ENCODE measurements at regions not wholly inside any gene's neighbourhood (a gene's known extent, or its start where the extent isn't known, plus 50 kb on each side); places are given as distances from the start of the nearest gene placed in this dataset.

DNA sequence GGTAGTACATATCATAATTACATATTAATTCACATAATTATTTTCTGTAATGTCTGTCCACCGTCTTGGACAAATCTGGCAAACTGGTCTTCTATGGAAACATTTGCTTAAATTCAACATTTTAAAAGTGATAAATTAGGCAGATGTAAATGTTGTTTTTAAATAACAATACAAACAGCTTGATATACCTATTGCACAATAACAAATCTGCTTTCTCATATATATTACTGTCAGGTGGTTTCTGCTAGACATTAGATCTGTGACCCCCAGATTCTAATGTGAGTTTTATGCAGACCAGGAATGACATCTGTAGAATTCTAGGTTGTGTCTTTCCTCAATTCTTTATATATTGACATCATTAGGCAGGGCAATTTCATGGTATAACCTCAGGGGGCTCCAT is 173.3 kb downstream of the CCDC59 start:
- Histone ChIP-seq H4K20me1 (ENCODE audit: insufficient read depth) (no peaks in the 10 kb centered on the region), H3K9me2 (no peaks in the 10 kb centered on the region), H2AFZ (ENCODE audit: low read depth) (no peak overlapping the region), H3K4me3 (ENCODE audit: low read depth in 2 of 2, low read length in 1 of 2) (no peak overlapping the region), H3K4me1 (ENCODE audit: control insufficient read depth in 1 of 2, insufficient read depth in 2 of 2, low read depth in 1 of 2, low read length in 1 of 2) (no peaks in the 10 kb centered on the region), H3F3A (replicated peaks; ENCODE audit: insufficient read depth) (no peaks in the 10 kb centered on the region), H3K9me3 (no peaks in the 10 kb centered on the region), H3K79me2 (ENCODE audit: insufficient read depth) (no peaks in the 10 kb centered on the region), H3K9ac (no peak overlapping the region), H3K36me3 (replicated peaks in 1 of 2; ENCODE audit: control insufficient read depth in 1 of 2, insufficient read depth in 2 of 2, low read length in 1 of 2) (no peaks in the 10 kb centered on the region), H3K4me2 (peak overlapping the region; percentile 24; the same call in 1 of the 2 replicates), H3K27ac (ENCODE audit: low read depth in 2 of 2, low read length in 1 of 2) (no peak overlapping the region), H3K27me3 (ENCODE audit: insufficient read depth) (no peaks in the 10 kb centered on the region)
- DNase-seq: no peak
- ChIA-PET POLR2A (no interaction called here), CTCF (interaction anchor here (0.8 kb wide), 1 partner anchor 9 kb away, joined by 5 read pairs; no protein-coding TSS in a partner anchor)
- no peak for TF ChIP-seq TCF12 (IDR thresholded peaks at IDR 0.05)
- TF ChIP-seq, protein P1, sequence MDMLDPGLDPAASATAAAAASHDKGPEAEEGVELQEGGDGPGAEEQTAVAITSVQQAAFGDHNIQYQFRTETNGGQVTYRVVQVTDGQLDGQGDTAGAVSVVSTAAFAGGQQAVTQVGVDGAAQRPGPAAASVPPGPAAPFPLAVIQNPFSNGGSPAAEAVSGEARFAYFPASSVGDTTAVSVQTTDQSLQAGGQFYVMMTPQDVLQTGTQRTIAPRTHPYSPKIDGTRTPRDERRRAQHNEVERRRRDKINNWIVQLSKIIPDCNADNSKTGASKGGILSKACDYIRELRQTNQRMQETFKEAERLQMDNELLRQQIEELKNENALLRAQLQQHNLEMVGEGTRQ (IDR thresholded peaks at IDR 0.05; ENCODE audit: borderline replicate concordance, low read depth, low read length): no peak
- no peak for TF ChIP-seq TEAD4 (IDR thresholded peaks at IDR 0.05; ENCODE audit: borderline replicate concordance, insufficient read depth)
- TF ChIP-seq POLR2AphosphoS5 (IDR thresholded peaks at IDR 0.05; ENCODE audit: low read depth, low read length): no peak
- TF ChIP-seq MEF2A (IDR thresholded peaks at IDR 0.05; ENCODE audit: borderline replicate concordance, low read depth): no peak
- no peak for TF ChIP-seq NRF1 (IDR thresholded peaks at IDR 0.05; ENCODE audit: low read depth, low read length)
- TF ChIP-seq RAD21 (IDR thresholded peaks at IDR 0.05; ENCODE audit: low read length): no peak
- no peak for TF ChIP-seq FOXM1 (IDR thresholded peaks at IDR 0.05; ENCODE audit: low read depth)
- TF ChIP-seq TAF1 (IDR thresholded peaks at IDR 0.05; ENCODE audit: borderline replicate concordance, low read depth, low read length): no peak
- no peak for TF ChIP-seq RFX5 (IDR thresholded peaks at IDR 0.05; ENCODE audit: low read length)
- TF ChIP-seq, protein P2, sequence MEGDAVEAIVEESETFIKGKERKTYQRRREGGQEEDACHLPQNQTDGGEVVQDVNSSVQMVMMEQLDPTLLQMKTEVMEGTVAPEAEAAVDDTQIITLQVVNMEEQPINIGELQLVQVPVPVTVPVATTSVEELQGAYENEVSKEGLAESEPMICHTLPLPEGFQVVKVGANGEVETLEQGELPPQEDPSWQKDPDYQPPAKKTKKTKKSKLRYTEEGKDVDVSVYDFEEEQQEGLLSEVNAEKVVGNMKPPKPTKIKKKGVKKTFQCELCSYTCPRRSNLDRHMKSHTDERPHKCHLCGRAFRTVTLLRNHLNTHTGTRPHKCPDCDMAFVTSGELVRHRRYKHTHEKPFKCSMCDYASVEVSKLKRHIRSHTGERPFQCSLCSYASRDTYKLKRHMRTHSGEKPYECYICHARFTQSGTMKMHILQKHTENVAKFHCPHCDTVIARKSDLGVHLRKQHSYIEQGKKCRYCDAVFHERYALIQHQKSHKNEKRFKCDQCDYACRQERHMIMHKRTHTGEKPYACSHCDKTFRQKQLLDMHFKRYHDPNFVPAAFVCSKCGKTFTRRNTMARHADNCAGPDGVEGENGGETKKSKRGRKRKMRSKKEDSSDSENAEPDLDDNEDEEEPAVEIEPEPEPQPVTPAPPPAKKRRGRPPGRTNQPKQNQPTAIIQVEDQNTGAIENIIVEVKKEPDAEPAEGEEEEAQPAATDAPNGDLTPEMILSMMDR (IDR thresholded peaks at IDR 0.05): no peak
- TF ChIP-seq, protein P3, sequence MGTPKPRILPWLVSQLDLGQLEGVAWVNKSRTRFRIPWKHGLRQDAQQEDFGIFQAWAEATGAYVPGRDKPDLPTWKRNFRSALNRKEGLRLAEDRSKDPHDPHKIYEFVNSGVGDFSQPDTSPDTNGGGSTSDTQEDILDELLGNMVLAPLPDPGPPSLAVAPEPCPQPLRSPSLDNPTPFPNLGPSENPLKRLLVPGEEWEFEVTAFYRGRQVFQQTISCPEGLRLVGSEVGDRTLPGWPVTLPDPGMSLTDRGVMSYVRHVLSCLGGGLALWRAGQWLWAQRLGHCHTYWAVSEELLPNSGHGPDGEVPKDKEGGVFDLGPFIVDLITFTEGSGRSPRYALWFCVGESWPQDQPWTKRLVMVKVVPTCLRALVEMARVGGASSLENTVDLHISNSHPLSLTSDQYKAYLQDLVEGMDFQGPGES (IDR thresholded peaks at IDR 0.05; ENCODE audit: low read depth, low read length): no peak
- no peak for TF ChIP-seq FOSL2 (IDR thresholded peaks at IDR 0.05; ENCODE audit: borderline replicate concordance, low read depth)
- TF ChIP-seq YY1 (IDR thresholded peaks at IDR 0.05; ENCODE audit: low read depth): no peak
- TF ChIP-seq FOXJ3 (CRISPR knock-in tag; IDR thresholded peaks at IDR 0.05): no peak
- TF ChIP-seq SIN3A (IDR thresholded peaks at IDR 0.05; ENCODE audit: borderline replicate concordance, low read depth, low read length): no peak
- TF ChIP-seq, protein P4, sequence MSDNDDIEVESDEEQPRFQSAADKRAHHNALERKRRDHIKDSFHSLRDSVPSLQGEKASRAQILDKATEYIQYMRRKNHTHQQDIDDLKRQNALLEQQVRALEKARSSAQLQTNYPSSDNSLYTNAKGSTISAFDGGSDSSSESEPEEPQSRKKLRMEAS (IDR thresholded peaks at IDR 0.05; ENCODE audit: low read depth): no peak
- TF ChIP-seq NFIC (IDR thresholded peaks at IDR 0.05; ENCODE audit: borderline replicate concordance): no peak
- no peak for TF ChIP-seq GATA2 (CRISPR knock-in tag; IDR thresholded peaks at IDR 0.05)
- 13% methylated on average over 1 of the region's 1 CpG for WGBS (ENCODE audit: low lambda C conversion rate)
